Panc1 (cell line): ENCODE measurements at regions not wholly inside any gene's neighbourhood (a gene's known extent, or its start where the extent isn't known, plus 50 kb on each side); places are given as distances from the start of the nearest gene placed in this dataset.

Experiments used
- POLR2AphosphoS5 ChIP-seq: IDR thresholded peaks from 2 replicates; pipeline ENCODE4 v1.6.1; 2012; ENCODE audit warnings: mild to moderate bottlenecking, low read depth, low read length, moderate library complexity
- SIN3A ChIP-seq: IDR thresholded peaks from 2 replicates; pipeline ENCODE4 v1.6.1; 2012; ENCODE audit warnings: low read depth, mild to moderate bottlenecking, low read length, moderate library complexity, borderline replicate concordance; ENCODE audit not compliant: insufficient read depth
- TF ChIP-seq, protein P1 (sequence below): fragments of 450-650 bp; IDR thresholded peaks from 2 replicates; pipeline ENCODE4 v1.5.1; 2017; ENCODE audit warnings: mild to moderate bottlenecking
- TF ChIP-seq, protein P2 (sequence below), 2 experiments: IDR thresholded peaks; 2 replicates each; pipeline ENCODE4 v1.6.1; 2011 to 2012; ENCODE audit warnings: low read depth in 2 of 2, control low read depth in 1 of 2, low read length in 1 of 2, mild to moderate bottlenecking in 1 of 2, moderate library complexity in 1 of 2; ENCODE audit not compliant: insufficient read depth in 1 of 2

DNA sequence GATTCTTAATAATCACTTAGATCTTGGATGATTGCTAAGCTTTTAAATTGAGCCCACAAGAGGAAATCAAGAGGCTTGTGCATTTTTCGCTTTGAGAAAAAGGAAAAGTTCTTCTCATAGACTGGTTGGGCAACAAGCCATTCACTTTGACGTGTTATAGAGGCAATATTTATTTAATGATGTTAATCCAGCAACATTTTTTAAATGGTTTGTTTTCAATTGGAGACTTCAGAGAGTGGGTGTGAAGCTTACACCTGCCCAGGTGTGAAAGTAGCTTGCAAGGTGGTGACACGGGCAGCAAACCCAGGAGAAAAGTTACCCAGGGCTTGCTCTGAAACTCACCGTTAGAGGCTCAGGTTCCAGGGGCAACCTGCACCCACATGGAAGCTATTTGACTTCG is 858.9 kb downstream of the GALR1 start:
- TF ChIP-seq, protein P1, sequence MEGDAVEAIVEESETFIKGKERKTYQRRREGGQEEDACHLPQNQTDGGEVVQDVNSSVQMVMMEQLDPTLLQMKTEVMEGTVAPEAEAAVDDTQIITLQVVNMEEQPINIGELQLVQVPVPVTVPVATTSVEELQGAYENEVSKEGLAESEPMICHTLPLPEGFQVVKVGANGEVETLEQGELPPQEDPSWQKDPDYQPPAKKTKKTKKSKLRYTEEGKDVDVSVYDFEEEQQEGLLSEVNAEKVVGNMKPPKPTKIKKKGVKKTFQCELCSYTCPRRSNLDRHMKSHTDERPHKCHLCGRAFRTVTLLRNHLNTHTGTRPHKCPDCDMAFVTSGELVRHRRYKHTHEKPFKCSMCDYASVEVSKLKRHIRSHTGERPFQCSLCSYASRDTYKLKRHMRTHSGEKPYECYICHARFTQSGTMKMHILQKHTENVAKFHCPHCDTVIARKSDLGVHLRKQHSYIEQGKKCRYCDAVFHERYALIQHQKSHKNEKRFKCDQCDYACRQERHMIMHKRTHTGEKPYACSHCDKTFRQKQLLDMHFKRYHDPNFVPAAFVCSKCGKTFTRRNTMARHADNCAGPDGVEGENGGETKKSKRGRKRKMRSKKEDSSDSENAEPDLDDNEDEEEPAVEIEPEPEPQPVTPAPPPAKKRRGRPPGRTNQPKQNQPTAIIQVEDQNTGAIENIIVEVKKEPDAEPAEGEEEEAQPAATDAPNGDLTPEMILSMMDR: no peak
- TF ChIP-seq SIN3A (no peak), POLR2AphosphoS5 (no peak)
- TF ChIP-seq, protein P2, sequence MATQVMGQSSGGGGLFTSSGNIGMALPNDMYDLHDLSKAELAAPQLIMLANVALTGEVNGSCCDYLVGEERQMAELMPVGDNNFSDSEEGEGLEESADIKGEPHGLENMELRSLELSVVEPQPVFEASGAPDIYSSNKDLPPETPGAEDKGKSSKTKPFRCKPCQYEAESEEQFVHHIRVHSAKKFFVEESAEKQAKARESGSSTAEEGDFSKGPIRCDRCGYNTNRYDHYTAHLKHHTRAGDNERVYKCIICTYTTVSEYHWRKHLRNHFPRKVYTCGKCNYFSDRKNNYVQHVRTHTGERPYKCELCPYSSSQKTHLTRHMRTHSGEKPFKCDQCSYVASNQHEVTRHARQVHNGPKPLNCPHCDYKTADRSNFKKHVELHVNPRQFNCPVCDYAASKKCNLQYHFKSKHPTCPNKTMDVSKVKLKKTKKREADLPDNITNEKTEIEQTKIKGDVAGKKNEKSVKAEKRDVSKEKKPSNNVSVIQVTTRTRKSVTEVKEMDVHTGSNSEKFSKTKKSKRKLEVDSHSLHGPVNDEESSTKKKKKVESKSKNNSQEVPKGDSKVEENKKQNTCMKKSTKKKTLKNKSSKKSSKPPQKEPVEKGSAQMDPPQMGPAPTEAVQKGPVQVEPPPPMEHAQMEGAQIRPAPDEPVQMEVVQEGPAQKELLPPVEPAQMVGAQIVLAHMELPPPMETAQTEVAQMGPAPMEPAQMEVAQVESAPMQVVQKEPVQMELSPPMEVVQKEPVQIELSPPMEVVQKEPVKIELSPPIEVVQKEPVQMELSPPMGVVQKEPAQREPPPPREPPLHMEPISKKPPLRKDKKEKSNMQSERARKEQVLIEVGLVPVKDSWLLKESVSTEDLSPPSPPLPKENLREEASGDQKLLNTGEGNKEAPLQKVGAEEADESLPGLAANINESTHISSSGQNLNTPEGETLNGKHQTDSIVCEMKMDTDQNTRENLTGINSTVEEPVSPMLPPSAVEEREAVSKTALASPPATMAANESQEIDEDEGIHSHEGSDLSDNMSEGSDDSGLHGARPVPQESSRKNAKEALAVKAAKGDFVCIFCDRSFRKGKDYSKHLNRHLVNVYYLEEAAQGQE (IDR thresholded peaks at IDR 0.05; ENCODE audit: insufficient read depth in 1 of 2, low read depth in 2 of 2, low read length in 1 of 2): no peak
